ENCODE measurements at regions not wholly inside any gene's neighbourhood (a gene's known extent, or its start where the extent isn't known, plus 50 kb on each side); places are given as distances from the start of the nearest gene placed in this dataset.

DNA sequence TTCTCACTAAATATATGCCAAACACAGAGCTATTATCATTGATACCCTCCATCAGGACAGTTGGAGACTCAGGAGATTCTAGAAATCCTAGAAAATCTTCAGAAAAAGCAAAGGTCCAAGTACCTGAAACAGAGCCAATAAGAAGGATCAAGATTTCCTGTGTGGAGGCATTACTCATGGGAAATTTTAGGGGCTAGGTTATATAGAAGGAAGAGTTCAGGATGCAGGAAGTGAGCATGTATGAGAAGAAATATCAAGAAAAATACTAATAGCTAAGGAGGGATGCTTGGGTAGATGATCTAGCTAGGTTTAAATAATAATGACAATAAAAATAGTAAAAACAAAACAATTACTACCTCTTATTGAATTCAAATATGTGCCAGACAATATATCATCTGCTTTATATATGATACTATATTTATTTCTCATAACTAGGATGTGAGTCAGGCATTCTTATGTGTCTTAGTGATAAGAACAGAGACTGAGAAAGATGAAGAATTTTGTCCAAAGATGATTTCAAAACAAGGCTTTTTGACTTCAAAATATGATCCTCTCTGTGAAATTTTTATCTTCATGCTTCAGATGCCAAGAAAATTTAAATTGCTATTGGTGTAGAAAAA, 66.4 kb upstream of the HHIP start:
- FAIRE-seq: no peak

GRCh38 chr4:144580430-144580829, 65.5 kb upstream of the HHIP start:
- no peak for FAIRE-seq

DNA sequence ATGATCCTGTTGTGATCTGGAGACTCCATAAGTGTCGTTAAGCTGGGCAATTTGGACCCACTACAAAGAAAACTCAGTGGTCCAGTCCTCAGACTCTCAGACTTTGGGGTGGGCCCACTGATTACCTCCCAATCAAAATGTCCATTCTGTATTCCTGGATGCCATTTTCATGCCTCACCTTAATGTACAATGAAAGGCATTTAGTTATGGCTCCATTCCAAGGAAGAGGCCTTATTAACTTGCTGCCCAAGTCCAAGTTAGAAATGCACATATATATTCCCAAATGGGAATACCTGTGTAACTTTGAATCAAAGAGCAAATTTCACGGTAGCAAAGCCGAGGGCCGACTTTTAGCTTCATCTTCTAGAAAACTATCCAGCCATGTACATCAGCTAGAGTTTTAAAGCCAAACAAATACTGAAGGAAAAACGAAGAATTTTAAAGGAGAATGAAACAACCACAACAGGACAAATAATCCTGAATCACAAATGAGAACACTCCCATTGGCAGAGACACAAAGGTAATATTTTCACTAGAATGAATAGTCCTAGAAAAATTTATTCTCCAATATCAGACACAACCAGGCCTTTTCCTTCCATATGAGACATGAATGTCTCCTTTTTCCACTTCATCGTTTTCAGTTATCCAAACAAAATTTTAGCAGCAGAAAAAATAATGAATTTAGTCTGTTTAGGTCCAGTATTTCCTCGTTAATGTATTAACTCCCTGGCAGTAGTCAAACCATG, 63.7 kb upstream of the HHIP start:
- FAIRE-seq: no peak

- no peak for FAIRE-seq
Observed at GRCh38 chr4:144582975-144583374, 63.0 kb upstream of the HHIP start.

GRCh38 chr4:144583658-144584057, 62.3 kb upstream of the HHIP start:
- FAIRE-seq: no peak

DNA sequence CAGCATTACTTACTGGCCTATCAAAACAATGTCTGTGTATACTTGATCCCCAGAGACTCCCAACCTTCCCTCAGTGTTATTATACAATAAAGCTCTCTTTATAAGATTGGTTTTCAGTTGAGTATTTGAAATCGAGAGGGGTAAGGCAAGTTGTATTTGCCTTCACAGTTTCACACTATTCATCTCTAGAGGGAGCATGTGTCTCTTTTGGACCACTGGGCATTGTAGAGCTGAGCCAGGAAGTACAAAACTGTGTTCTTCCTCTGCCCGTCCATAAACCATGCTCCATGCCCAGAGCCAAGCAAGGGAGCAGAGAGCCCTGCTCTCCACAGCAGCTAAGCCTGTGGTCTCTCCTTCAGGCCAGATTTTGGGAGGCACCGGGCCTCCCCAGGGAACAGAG, 61.5 kb upstream of the HHIP start:
- FAIRE-seq: no peak

DNA sequence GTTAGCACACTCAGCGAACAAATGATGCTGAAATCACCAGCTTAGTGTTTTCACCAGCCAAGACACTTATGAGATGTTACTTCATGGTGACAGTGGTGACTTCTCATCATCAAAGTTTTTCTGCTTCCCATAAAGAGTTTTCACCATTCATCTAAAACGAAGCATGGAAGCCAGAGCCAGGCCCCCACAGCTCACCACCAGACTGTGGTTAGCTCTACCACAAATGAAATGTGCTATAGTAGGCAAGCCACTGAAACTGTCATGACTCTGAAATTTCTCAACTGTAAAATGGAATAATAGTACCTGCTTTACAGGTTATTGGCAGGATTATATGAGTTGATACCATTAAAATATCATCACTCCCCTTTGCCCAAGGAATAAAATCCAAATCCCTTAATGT, 56.4 kb upstream of the HHIP start:
- no peak for FAIRE-seq

GRCh38 chr4:144590020-144590419, 55.9 kb upstream of the HHIP start:
- FAIRE-seq: no peak

DNA sequence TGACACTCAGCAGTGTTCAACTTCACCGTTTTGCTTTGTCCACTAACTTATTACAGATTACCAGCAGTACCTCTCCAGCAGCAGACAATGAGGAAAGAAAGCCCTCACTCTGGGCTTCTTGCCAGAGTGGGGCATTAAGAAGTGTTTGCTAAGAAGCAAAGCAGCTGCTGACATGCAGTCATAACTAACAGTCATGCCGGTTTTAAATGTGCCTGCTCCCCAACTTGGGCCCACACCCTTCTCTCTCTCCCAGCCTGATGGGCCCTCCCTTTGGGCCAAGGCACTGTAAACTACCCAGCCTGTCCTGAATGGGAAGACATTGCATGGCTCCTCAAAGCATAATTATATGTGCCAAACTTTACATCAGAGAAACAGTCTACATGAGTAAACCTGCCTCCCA, 54.6 kb upstream of the HHIP start:
- FAIRE-seq: no peak

- no peak for FAIRE-seq
Observed at GRCh38 chr4:144592264-144592663, 53.7 kb upstream of the HHIP start.

DNA sequence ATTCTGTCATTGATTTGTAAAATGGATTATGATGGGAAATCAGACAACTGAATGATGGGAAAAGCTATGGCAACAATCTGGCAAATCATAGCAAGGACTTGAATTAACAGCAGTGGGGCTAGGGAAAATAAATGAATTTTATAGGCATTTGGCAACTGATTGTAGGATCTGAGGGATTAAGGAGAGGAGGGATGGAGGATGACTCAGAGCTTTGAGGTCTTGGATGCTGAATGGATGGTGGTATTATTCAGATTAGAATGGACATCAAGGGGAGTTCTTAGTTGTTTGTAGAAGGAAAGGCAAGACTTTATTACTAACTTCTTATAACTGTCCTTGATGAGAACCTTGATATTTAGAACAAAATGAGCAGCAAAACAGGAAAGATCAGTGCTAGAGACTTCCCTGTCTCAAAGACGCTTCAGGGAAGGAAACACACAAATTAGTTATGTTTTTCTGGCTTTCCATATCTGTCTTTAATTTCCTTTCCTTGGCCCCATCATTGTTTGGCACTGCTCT, 51.4 kb upstream of the HHIP start:
- no peak for FAIRE-seq

GRCh38 chr4:144595681-144596080, 50.3 kb upstream of the HHIP start:
- no peak for FAIRE-seq

Measured in A204.1 (cell line).